Thoracic aorta (tissue), 2 donors: ENCODE measurements at regions not wholly inside any gene's neighbourhood (a gene's known extent, or its start where the extent isn't known, plus 50 kb on each side); places are given as distances from the start of the nearest gene placed in this dataset.
"Not testable (repeated sequence)": the region's sequence is repeated elsewhere in the genome, so short reads cannot be mapped to it uniquely, and the experiment has no call there.

Experiments
- ATAC-seq: fragments of 150-250 bp; one replicate; pipeline ENCODE4 v1.8.0; 2017; ENCODE audit warnings: low read depth; ENCODE audit not compliant: insufficient number of reproducible peaks, low FRiP score
- DNase-seq: peaks from one replicate; pipeline ENCODE4 v3.0.0-alpha.2; 2020; ENCODE audit warnings: low spot score
- H3K27ac ChIP-seq, 2 donors: fragments of 200-600 bp; sonication (generic); 1 replicate in 1 of 2; 2 replicates in 1 of 2; pipeline ENCODE4 v1.5.1; 2016; ENCODE audit warnings: mild to moderate bottlenecking in 2 of 2, moderate library complexity in 2 of 2
- H3K27me3 ChIP-seq: fragments of 200-600 bp; sonication (generic); replicated peaks from 2 replicates; pipeline ENCODE4 v1.6.0; 2016; ENCODE audit warnings: mild to moderate bottlenecking; ENCODE audit not compliant: insufficient read depth
- H3K36me3 ChIP-seq: fragments of 200-600 bp; sonication (generic); one replicate; pipeline ENCODE4 v1.5.1; 2016
- H3K4me1 ChIP-seq, 2 donors: fragments of 200-600 bp; sonication (generic); 1 replicate in 1 of 2; 2 replicates in 1 of 2; pipeline versions ENCODE4 v1.5.1 to v1.6.0; 2016; ENCODE audit warnings: low read depth in 2 of 2, mild to moderate bottlenecking in 1 of 2; ENCODE audit not compliant: control insufficient read depth in 1 of 2
- H3K4me3 ChIP-seq: fragments of 200-600 bp; sonication (generic); 2 replicates; pipeline ENCODE4 v1.5.1; 2016; ENCODE audit warnings: mild to moderate bottlenecking
- H3K9me3 ChIP-seq: fragments of 200-600 bp; sonication (generic); 2 replicates; pipeline ENCODE4 v1.5.1; 2016
- TF ChIP-seq, protein P1 (sequence below): fragments of 200-600 bp; sonication (generic); IDR thresholded peaks from one replicate; pipeline ENCODE4 v1.5.1; 2019; ENCODE audit warnings: antibody characterized with exemption

DNA sequence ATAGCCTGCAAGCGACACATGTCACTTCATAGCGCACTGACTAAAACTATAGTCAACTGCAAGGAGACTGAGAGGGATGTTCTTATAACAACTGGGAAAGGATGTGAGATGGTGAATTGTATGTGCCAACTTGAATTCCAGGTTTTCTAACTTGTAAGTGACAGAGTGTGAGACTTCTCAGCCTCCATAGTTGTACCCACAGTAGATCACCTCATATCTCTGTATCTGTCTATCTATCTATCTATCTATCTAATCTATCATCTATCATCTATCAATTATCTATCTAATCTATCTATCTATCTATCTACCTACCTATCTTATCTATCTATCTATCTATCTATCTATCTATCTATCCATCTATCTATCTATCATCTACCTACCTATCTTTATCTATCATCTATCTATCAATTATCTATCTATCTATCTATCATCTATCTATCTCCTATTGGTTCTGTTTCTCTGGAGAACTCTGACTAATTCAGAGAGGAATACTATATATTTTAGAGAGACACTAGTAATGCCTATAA, 162.3 kb downstream of the CTH start:
- ATAC-seq (no peak), DNase-seq (no peak)
- TF ChIP-seq, protein P1, sequence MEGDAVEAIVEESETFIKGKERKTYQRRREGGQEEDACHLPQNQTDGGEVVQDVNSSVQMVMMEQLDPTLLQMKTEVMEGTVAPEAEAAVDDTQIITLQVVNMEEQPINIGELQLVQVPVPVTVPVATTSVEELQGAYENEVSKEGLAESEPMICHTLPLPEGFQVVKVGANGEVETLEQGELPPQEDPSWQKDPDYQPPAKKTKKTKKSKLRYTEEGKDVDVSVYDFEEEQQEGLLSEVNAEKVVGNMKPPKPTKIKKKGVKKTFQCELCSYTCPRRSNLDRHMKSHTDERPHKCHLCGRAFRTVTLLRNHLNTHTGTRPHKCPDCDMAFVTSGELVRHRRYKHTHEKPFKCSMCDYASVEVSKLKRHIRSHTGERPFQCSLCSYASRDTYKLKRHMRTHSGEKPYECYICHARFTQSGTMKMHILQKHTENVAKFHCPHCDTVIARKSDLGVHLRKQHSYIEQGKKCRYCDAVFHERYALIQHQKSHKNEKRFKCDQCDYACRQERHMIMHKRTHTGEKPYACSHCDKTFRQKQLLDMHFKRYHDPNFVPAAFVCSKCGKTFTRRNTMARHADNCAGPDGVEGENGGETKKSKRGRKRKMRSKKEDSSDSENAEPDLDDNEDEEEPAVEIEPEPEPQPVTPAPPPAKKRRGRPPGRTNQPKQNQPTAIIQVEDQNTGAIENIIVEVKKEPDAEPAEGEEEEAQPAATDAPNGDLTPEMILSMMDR = no peak
- no peaks in the 10 kb centered on the region for H3K27me3 ChIP-seq
- H3K27ac ChIP-seq = no peak overlapping the region
- no peaks in the 10 kb centered on the region for H3K9me3 ChIP-seq
- H3K4me1 ChIP-seq = no peaks in the 10 kb centered on the region
- H3K36me3 ChIP-seq = no peaks in the 10 kb centered on the region
- H3K4me3 ChIP-seq = no peak overlapping the region

DNA sequence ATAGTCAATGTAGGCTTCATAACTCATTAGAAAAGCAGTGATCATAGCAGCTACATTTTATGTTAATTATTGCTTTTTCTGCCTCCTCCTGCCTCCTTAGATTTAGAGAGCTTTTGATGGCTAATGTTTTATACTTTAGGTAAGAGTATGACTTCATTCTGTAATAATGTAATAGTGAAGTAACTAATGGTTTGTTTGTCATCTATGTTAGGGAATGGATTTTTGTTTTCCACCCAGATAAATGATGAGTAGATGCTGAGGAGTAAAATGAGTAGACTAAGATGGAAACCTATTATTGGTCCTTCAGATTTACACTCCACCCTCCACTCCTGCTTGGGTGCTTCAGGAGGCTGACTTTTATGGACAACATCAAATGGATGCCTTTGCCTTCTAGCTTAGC, 170.6 kb downstream of the CTH start:
- DNase-seq (no peak), ATAC-seq (no peak)
- no peaks in the 10 kb centered on the region for H3K9me3 ChIP-seq
- no peaks in the 10 kb centered on the region for H3K4me1 ChIP-seq
- no peak overlapping the region for H3K4me3 ChIP-seq
- H3K27ac ChIP-seq = no peak overlapping the region
- H3K36me3 ChIP-seq = no peaks in the 10 kb centered on the region
- TF ChIP-seq, protein P1 = no peak
- no peaks in the 10 kb centered on the region for H3K27me3 ChIP-seq

DNA sequence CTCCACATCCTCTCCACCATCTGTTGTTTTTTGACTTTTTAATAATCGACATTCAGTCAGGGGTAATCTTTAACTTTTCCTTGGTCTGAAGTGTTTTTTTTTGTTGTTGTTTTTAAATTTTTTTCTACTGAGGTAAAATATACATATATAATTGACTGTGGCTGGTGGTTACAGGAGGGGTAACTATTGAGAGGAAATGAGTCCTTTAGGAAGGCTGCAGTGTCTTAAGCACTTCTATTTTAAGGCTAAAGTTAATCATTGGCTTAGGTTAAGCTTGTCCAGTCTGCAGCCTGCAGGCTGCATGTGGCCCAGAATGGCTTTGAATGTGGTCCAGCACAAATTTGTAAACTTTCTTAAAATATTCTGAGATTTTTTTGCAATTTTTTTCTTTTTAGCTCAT, 172.5 kb downstream of the CTH start:
- H3K27ac ChIP-seq = no peak overlapping the region
- DNase-seq (no peak), ATAC-seq (no peak)
- H3K4me3 ChIP-seq = no peak overlapping the region
- TF ChIP-seq, protein P1 = no peak
- no peaks in the 10 kb centered on the region for H3K27me3 ChIP-seq
- H3K9me3 ChIP-seq = no peaks in the 10 kb centered on the region
- H3K4me1 ChIP-seq = no peaks in the 10 kb centered on the region
- no peaks in the 10 kb centered on the region for H3K36me3 ChIP-seq

DNA sequence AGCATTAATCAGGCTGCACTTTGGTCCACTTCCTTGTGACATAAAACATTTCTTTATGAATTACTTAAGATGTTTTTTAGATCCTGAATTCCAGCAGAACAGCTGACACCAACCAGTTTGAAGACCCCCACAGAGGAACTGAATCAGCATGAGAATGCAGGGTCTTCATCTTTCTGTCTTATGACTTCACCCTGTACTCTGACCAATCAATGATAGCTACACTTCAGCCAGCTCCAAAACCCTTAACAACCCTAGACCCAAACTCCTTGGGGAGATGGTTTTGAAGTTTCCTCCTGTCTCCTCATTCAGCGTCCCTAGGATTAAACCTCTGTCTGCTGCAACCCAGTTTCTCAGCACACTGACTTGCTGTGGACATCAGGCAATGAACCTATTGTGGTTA, 175.0 kb downstream of the CTH start:
- TF ChIP-seq, protein P1 = no peak
- Histone ChIP-seq H3K4me1 (no peaks in the 10 kb centered on the region), H3K9me3 (no peaks in the 10 kb centered on the region), H3K4me3 (no peak overlapping the region), H3K36me3 (no peaks in the 10 kb centered on the region), H3K27ac (no peak overlapping the region), H3K27me3 (no peaks in the 10 kb centered on the region)
- no peak for DNase-seq
- ATAC-seq = no peak

DNA sequence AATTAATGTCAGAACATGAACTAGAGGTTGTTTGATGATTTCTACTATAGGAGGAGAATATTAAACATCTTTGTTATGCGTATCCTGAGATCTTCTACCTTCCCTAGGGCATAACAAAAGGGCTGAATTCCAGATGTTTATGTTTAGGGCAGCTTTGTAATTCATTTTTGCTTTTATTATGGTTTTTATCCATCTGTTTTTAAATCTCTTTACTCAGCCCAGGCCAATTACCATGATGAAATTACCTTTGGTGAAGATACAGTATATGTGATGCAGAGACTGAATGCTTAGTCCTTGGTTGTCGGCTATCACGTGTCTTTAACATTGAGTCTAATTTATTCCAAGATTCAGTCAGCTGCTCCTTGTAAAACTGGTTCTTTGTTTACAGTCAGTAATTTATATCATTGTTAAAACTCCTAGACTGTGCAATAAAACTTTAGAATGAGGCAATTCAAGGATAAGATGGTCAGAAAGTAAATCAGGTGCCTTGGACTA, 176.9 kb downstream of the CTH start:
- TF ChIP-seq, protein P1 = no peak
- H3K36me3 ChIP-seq = no peaks in the 10 kb centered on the region
- H3K4me1 ChIP-seq = no peaks in the 10 kb centered on the region
- no peak overlapping the region for H3K27ac ChIP-seq
- H3K4me3 ChIP-seq = no peak overlapping the region
- DNase-seq = no peak
- H3K9me3 ChIP-seq = no peaks in the 10 kb centered on the region
- no peak for ATAC-seq
- H3K27me3 ChIP-seq = no peaks in the 10 kb centered on the region

DNA sequence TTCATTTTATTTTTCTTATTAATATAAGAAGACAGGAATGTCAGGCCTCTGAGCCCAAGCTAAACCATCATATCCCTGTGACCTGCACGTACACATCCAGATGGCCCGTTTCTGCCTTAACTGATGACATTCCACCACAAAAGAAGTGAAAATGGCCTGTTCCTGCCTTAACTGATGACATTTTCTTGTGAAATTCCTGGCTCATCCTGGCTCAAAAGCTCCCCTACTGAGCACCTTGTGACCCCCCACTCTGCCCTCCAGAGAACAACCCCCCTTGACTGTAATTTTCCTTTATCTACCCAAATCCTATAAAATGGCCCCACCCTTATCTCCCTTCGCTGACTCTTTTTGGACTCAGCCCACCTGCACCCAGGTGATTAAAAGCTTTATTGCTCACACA, 182.5 kb downstream of the CTH start:
- DNase-seq, H3K36me3 ChIP-seq, H3K4me3 ChIP-seq, H3K27me3 ChIP-seq, H3K9me3 ChIP-seq, H3K27ac ChIP-seq, H3K4me1 ChIP-seq, ATAC-seq: not testable (repeated sequence)
